Loucy (cell line): ENCODE measurements at regions not wholly inside any gene's neighbourhood (a gene's known extent, or its start where the extent isn't known, plus 50 kb on each side); places are given as distances from the start of the nearest gene placed in this dataset.

Experiments used
- H2AFZ ChIP-seq: fragments of 200-600 bp; sonication (generic); 2 replicates; pipeline ENCODE4 v1.6.0; 2016; ENCODE audit warnings: antibody characterized with exemption, mild to moderate bottlenecking, low read length, moderate library complexity
- H3F3A ChIP-seq: fragments of 200-600 bp; 2 replicates; pipeline ENCODE4 v1.6.0; 2016; ENCODE audit warnings: antibody characterized with exemption, low read depth, mild to moderate bottlenecking
- H3K27me3 ChIP-seq: fragments of 200-600 bp; sonication (generic); 2 replicates; pipeline ENCODE4 v1.6.1; 2014; ENCODE audit warnings: low read length, mild to moderate bottlenecking; ENCODE audit not compliant: insufficient read depth, poor library complexity, severe bottlenecking
- H3K36me3 ChIP-seq: fragments of 200-600 bp; sonication (generic); 2 replicates; pipeline ENCODE4 v1.6.1; 2016; ENCODE audit warnings: low read length; ENCODE audit not compliant: insufficient read depth
- H3K4me1 ChIP-seq: fragments of 200-600 bp; sonication (generic); 2 replicates; pipeline ENCODE4 v1.5.1; 2014; ENCODE audit warnings: low read length, mild to moderate bottlenecking; ENCODE audit not compliant: insufficient read depth, poor library complexity, severe bottlenecking
- H3K4me2 ChIP-seq: fragments of 200-600 bp; sonication (generic); 2 replicates; pipeline ENCODE4 v1.6.0; 2014; ENCODE audit warnings: antibody characterized with exemption, low read length, low read depth, mild to moderate bottlenecking; ENCODE audit not compliant: poor library complexity, severe bottlenecking
- H3K4me3 ChIP-seq: fragments of 200-600 bp; sonication (generic); 2 replicates; pipeline ENCODE4 v1.5.1; 2014; ENCODE audit warnings: low read length, mild to moderate bottlenecking, mixed read lengths; ENCODE audit not compliant: poor library complexity, severe bottlenecking
- H3K79me2 ChIP-seq: fragments of 200-600 bp; sonication (generic); 2 replicates; pipeline ENCODE4 v1.6.1; 2014; ENCODE audit warnings: low read length; ENCODE audit not compliant: insufficient read depth
- H3K9ac ChIP-seq: fragments of 200-600 bp; sonication (generic); 2 replicates; pipeline ENCODE4 v1.6.0; 2014; ENCODE audit warnings: mild to moderate bottlenecking, low read depth, low read length, moderate library complexity; ENCODE audit not compliant: poor library complexity, severe bottlenecking
- H3K9me2 ChIP-seq: fragments of 200-600 bp; sonication (generic); replicated peaks from 2 replicates; pipeline ENCODE4 v1.6.1; 2016; ENCODE audit warnings: low read depth, low read length, mixed read lengths
- H3K9me3 ChIP-seq: fragments of 200-600 bp; sonication (generic); 2 replicates; pipeline ENCODE4 v1.6.1; 2014; ENCODE audit warnings: mild to moderate bottlenecking, antibody characterized with exemption, low read length, low read depth; ENCODE audit not compliant: insufficient read depth
- H4K20me1 ChIP-seq: fragments of 200-600 bp; sonication (generic); 2 replicates; pipeline ENCODE4 v1.6.0; 2014; ENCODE audit warnings: antibody characterized with exemption, low read length, mild to moderate bottlenecking; ENCODE audit not compliant: insufficient read depth, poor library complexity, severe bottlenecking
- CTCF ChIP-seq: fragments of 200-600 bp; sonication (generic); conservative IDR thresholded peaks from 2 replicates; pipeline ENCODE4 v1.5.1; 2014; ENCODE audit warnings: mild to moderate bottlenecking, antibody characterized with exemption, low read length
- EZH2phosphoT487 ChIP-seq: fragments of 200-600 bp; IDR thresholded peaks from 2 replicates; pipeline ENCODE4 v1.6.1; 2018; ENCODE audit warnings: antibody characterized with exemption, mild to moderate bottlenecking, moderate library complexity, borderline replicate concordance

GRCh38 chr5:147072622-147073021, 162.2 kb upstream of the STK32A start:
- Histone ChIP-seq H3K4me2 (no peak overlapping the region), H3K9me2 (no peaks in the 10 kb centered on the region), H3K9ac (no peak overlapping the region), H4K20me1 (no peaks in the 10 kb centered on the region), H3K4me3 (no peak overlapping the region), H3K9me3 (no peaks in the 10 kb centered on the region), H3K79me2 (no peaks in the 10 kb centered on the region), H3F3A (no peaks in the 10 kb centered on the region), H2AFZ (no peak overlapping the region), H3K4me1 (no peaks in the 10 kb centered on the region), H3K27me3 (no peaks in the 10 kb centered on the region), H3K36me3 (no peaks in the 10 kb centered on the region)
- TF ChIP-seq CTCF = no peak
- no peak for TF ChIP-seq EZH2phosphoT487

GRCh38 chr5:147073098-147073497, 161.7 kb upstream of the STK32A start:
- H3K27me3 ChIP-seq = no peaks in the 10 kb centered on the region
- H3K9me2 ChIP-seq = no peaks in the 10 kb centered on the region
- H3K4me2 ChIP-seq = no peak overlapping the region
- H3K4me1 ChIP-seq = no peaks in the 10 kb centered on the region
- TF ChIP-seq EZH2phosphoT487 = no peak
- TF ChIP-seq CTCF = no peak
- H3K79me2 ChIP-seq = no peaks in the 10 kb centered on the region
- H3K36me3 ChIP-seq = no peaks in the 10 kb centered on the region
- no peak overlapping the region for H3K9ac ChIP-seq
- no peak overlapping the region for H3K4me3 ChIP-seq
- H3F3A ChIP-seq = no peaks in the 10 kb centered on the region
- H2AFZ ChIP-seq = no peak overlapping the region
- no peaks in the 10 kb centered on the region for H3K9me3 ChIP-seq
- no peaks in the 10 kb centered on the region for H4K20me1 ChIP-seq

- TF ChIP-seq EZH2phosphoT487 (no peak), CTCF (no peak)
- no peak overlapping the region for H3K9ac ChIP-seq
- no peaks in the 10 kb centered on the region for H3K36me3 ChIP-seq
- no peaks in the 10 kb centered on the region for H3F3A ChIP-seq
- H3K4me1 ChIP-seq = no peaks in the 10 kb centered on the region
- H3K4me2 ChIP-seq = no peak overlapping the region
- no peaks in the 10 kb centered on the region for H4K20me1 ChIP-seq
- H3K9me2 ChIP-seq = no peaks in the 10 kb centered on the region
- H2AFZ ChIP-seq = no peak overlapping the region
- H3K79me2 ChIP-seq = no peaks in the 10 kb centered on the region
- no peaks in the 10 kb centered on the region for H3K27me3 ChIP-seq
- no peak overlapping the region for H3K4me3 ChIP-seq
- no peaks in the 10 kb centered on the region for H3K9me3 ChIP-seq
Observed at GRCh38 chr5:147075187-147075586, 159.6 kb upstream of the STK32A start.
